K562 (cell line): ENCODE measurements at regions not wholly inside any gene's neighbourhood (a gene's known extent, or its start where the extent isn't known, plus 50 kb on each side); places are given as distances from the start of the nearest gene placed in this dataset.

Source experiments
- ATAC-seq: fragments of 200-7000 bp; cut with Tn5 transposase; 3 replicates; pipeline ENCODE4 v1.9.1; 2020; ENCODE audit warnings: moderate library complexity
- BruUV-seq: library from RNA; stranded (reverse); fragments of 400-500 nt; replicated peaks from 2 replicates; lab custom pipeline; 2021; lab: Mats Ljungman, UMichigan
- CTCF ChIA-PET: fragments of 300-600 bp; formaldehyde crosslinking; extraction: SDS; loops from one replicate; lab custom pipeline; 2021; ENCODE audit warnings: low intra/inter-chr PET ratio; lab: Yijun Ruan, JAX
- POLR2A ChIA-PET: fragments of 300-600, 350-650 bp; sonication (Branson Sonifier 250); formaldehyde crosslinking; extraction: SDS; loops from one replicate; lab custom pipeline; 2021; ENCODE audit warnings: antibody characterized with exemption, inconsistent platforms; lab: Yijun Ruan, JAX
- DNase-seq, 4 experiments: peaks; one replicate each; pipeline versions ENCODE4 v3.0.0 to v3.0.0-alpha.2; 2011 to 2018; ENCODE audit warnings: low spot score in 3 of 4, mixed read lengths in 3 of 4; ENCODE audit errors: extremely low read depth in 1 of 4
- FAIRE-seq: peaks from 2 replicates; lab custom pipeline; 2011; peaks lifted over from hg19 to GRCh38; lab: Jason Lieb, UNC
- H2AFZ ChIP-seq: 2 replicates; pipeline ENCODE4 v1.6.0; 2011; ENCODE audit warnings: low read depth, low read length, control low read depth, inconsistent platforms
- H3K27ac ChIP-seq: fragments of 200-600 bp; 3 replicates; pipeline ENCODE4 v1.8.0; 2011; ENCODE audit warnings: low read depth, mild to moderate bottlenecking, control low read depth, inconsistent platforms, low read length, moderate library complexity, mixed read lengths; ENCODE audit errors: extremely low read depth
- H3K27me3 ChIP-seq, 2 experiments: fragments of 300-600 bp in 1 of 2; 2 replicates in 1 of 2; 3 replicates in 1 of 2; pipeline versions ENCODE4 v1.6.0 to v1.8.0; 2011; ENCODE audit warnings: inconsistent platforms in 2 of 2, low read length in 2 of 2, mild to moderate bottlenecking in 1 of 2, mixed read lengths in 1 of 2, moderate library complexity in 1 of 2; ENCODE audit not compliant: control insufficient read depth in 2 of 2, insufficient read depth in 2 of 2
- H3K36me3 ChIP-seq: fragments of 300-600 bp; 3 replicates; pipeline ENCODE4 v1.8.0; 2011; ENCODE audit warnings: mild to moderate bottlenecking, low read length, inconsistent platforms; ENCODE audit not compliant: control insufficient read depth, insufficient read depth
- H3K4me1 ChIP-seq, 2 experiments: fragments of 200-600 bp in 1 of 2; replicated peaks in 1 of 2; 2 replicates in 1 of 2; 3 replicates in 1 of 2; pipeline versions ENCODE4 v1.5.1 to v1.8.0; 2011; ENCODE audit warnings: inconsistent platforms in 2 of 2, low read length in 2 of 2, mild to moderate bottlenecking in 1 of 2, mixed read lengths in 1 of 2, moderate library complexity in 1 of 2; ENCODE audit not compliant: control insufficient read depth in 2 of 2, insufficient read depth in 2 of 2
- H3K4me2 ChIP-seq: 2 replicates; pipeline ENCODE4 v1.6.1; 2011; ENCODE audit warnings: low read length, control low read depth, inconsistent platforms, mixed read lengths; ENCODE audit not compliant: insufficient read depth
- H3K4me3 ChIP-seq: fragments of 200-600 bp; sonication (generic), shearing (Covaris generic); 2 replicates; pipeline ENCODE4 v1.5.1; 2016; ENCODE audit warnings: control low read depth, inconsistent platforms
- H3K79me2 ChIP-seq: fragments of 200-600 bp; 3 replicates; pipeline ENCODE4 v1.8.0; 2011; ENCODE audit warnings: low read length, inconsistent platforms; ENCODE audit not compliant: control insufficient read depth, insufficient read depth
- H3K9ac ChIP-seq, 2 experiments: 2 replicates each; pipeline versions ENCODE4 v1.6.0 to v1.6.1; 2011; ENCODE audit warnings: low read depth in 2 of 2, low read length in 2 of 2, control low read depth in 1 of 2, inconsistent platforms in 1 of 2, mild to moderate bottlenecking in 1 of 2, mixed read lengths in 1 of 2; ENCODE audit not compliant: insufficient read depth in 1 of 2
- H3K9me1 ChIP-seq: one replicate; pipeline ENCODE4 v1.6.0; 2011; ENCODE audit warnings: inconsistent platforms, mild to moderate bottlenecking, low read length, moderate library complexity; ENCODE audit not compliant: control insufficient read depth, insufficient read depth
- H3K9me3 ChIP-seq: replicated peaks from 2 replicates; pipeline ENCODE4 v1.5.1; 2011; ENCODE audit warnings: low read depth, low read length, inconsistent platforms; ENCODE audit not compliant: control insufficient read depth, insufficient read depth
- H4K20me1 ChIP-seq: replicated peaks from 2 replicates; pipeline ENCODE4 v1.6.1; 2011; ENCODE audit warnings: low read length, inconsistent platforms, mixed read lengths; ENCODE audit not compliant: control insufficient read depth, insufficient read depth
- ARNT ChIP-seq, 2 experiments: fragments of 450-650 bp; IDR thresholded peaks; 2 replicates each; pipeline ENCODE4 v1.6.1; 2016; ENCODE audit warnings: mild to moderate bottlenecking in 1 of 2
- BCLAF1 ChIP-seq, 2 experiments: fragments of 450-650 bp in 1 of 2; IDR thresholded peaks; 2 replicates each; pipeline ENCODE4 v1.6.1; 2011 to 2017; ENCODE audit warnings: low read depth in 2 of 2, antibody characterized with exemption in 1 of 2, borderline replicate concordance in 1 of 2, low read length in 1 of 2, mild to moderate bottlenecking in 1 of 2, mixed read lengths in 1 of 2; ENCODE audit not compliant: control insufficient read depth in 1 of 2
- CBFB ChIP-seq: sonication (generic); formaldehyde crosslinking; IDR thresholded peaks from 2 replicates; pipeline ENCODE4 v1.4.0; 2020; ENCODE audit warnings: mild to moderate bottlenecking, missing genetic modification reagents
- CEBPB ChIP-seq: fragments of 450-650 bp; IDR thresholded peaks from 2 replicates; pipeline ENCODE4 v1.6.1; 2016; ENCODE audit warnings: missing genetic modification characterization, missing compliant biosample characterization
- EWSR1 ChIP-seq: fragments of 450-650 bp; IDR thresholded peaks from 2 replicates; pipeline ENCODE4 v1.6.1; 2018; ENCODE audit warnings: borderline replicate concordance, mild to moderate bottlenecking, low read depth, moderate library complexity; ENCODE audit not compliant: partially characterized antibody
- FUS ChIP-seq: fragments of 200-400 bp; formaldehyde crosslinking; optimal IDR thresholded peaks from 2 replicates; pipeline ENCODE3; 2017; ENCODE audit warnings: low read depth, low read length
- ILF3 ChIP-seq: fragments of 450-650 bp; IDR thresholded peaks from 2 replicates; pipeline ENCODE4 v1.6.1; 2018; ENCODE audit warnings: antibody characterized with exemption, mild to moderate bottlenecking, moderate library complexity, borderline replicate concordance
- KDM4B ChIP-seq, 2 experiments: fragments of 450-650 bp in 1 of 2; sonication (generic) in 1 of 2; IDR thresholded peaks; 2 replicates each; pipeline ENCODE4 v1.6.1; 2016 to 2017; ENCODE audit warnings: borderline replicate concordance in 2 of 2, antibody characterized with exemption in 1 of 2, low read depth in 1 of 2, mild to moderate bottlenecking in 1 of 2
- MTA1 ChIP-seq: fragments of 450-650 bp; IDR thresholded peaks from 2 replicates; pipeline ENCODE4 v1.6.1; 2017; ENCODE audit warnings: borderline replicate concordance
- RNF2 ChIP-seq: sonication (generic); IDR thresholded peaks from 2 replicates; pipeline ENCODE4 v1.6.1; 2016
- SMAD3 ChIP-seq: fragments of 450-650 bp; formaldehyde crosslinking; conservative IDR thresholded peaks from 2 replicates; pipeline ENCODE4 v1.4.0; 2020; ENCODE audit warnings: mild to moderate bottlenecking
- TAF7 ChIP-seq: fragments of 450-650 bp; IDR thresholded peaks from 2 replicates; pipeline ENCODE4 v1.6.1; 2016; ENCODE audit warnings: missing genetic modification characterization, missing compliant biosample characterization
- TEAD1 ChIP-seq, 2 experiments: fragments of 450-650 bp in 1 of 2; sonication (generic) in 1 of 2; formaldehyde crosslinking; IDR thresholded peaks; 2 replicates each; pipeline versions ENCODE4 v1.4.0 to v1.8.0; 2020 to 2022; ENCODE audit warnings: mild to moderate bottlenecking in 2 of 2, missing genetic modification reagents in 1 of 2
- ZBTB8A ChIP-seq: fragments of 450-650 bp; IDR thresholded peaks from 2 replicates; pipeline ENCODE4 v1.6.1; 2018; ENCODE audit warnings: mild to moderate bottlenecking, moderate library complexity; ENCODE audit not compliant: partially characterized antibody
- ZC3H11A ChIP-seq: IDR thresholded peaks from 2 replicates; pipeline ENCODE4 v1.6.1; 2012; ENCODE audit warnings: low read depth, low read length, improper control_type of control experiment
- ZNF146 ChIP-seq: IDR thresholded peaks from one replicate; pipeline ENCODE4 v1.6.1; 2018; ENCODE audit warnings: missing compliant biosample characterization; ENCODE audit not compliant: unreplicated experiment
- ZNF24 ChIP-seq: fragments of 450-650 bp; IDR thresholded peaks from 2 replicates; pipeline ENCODE4 v1.6.1; 2016
- ZNF511 ChIP-seq: sonication (generic); formaldehyde crosslinking; IDR thresholded peaks from 2 replicates; pipeline ENCODE4 v1.8.0; 2022; ENCODE audit warnings: mild to moderate bottlenecking, missing genetic modification reagents
- WGBS: fragments of 100-300 bp; shearing (Covaris generic); methylation state at CpG from one replicate; pipeline ENCODE4 v1.1.6; 2016; ENCODE audit warnings: low coverage, mixed read lengths; ENCODE audit not compliant: insufficient coverage; ENCODE audit errors: missing lambda C conversion rate; 5-methylcytosine and 5-hydroxymethylcytosine counted together
- in situ Hi-C: fragments of 300-500 bp; cut with MboI; formaldehyde crosslinking; loops from 4 replicates; pipeline ENCODE4 v1.15.0; 2018; ENCODE audit warnings: inconsistent platforms, mixed read lengths
- intact Hi-C: fragments of 100-400 bp; cut with micrococcal nuclease; formaldehyde crosslinking; loops from 2 replicates; pipeline ENCODE4 v1.14.2; 2022

- H3K27ac ChIP-seq: no peak overlapping the region
- H3K4me2 ChIP-seq: no peak overlapping the region
- H3K36me3 ChIP-seq: no peaks in the 10 kb centered on the region
- no peaks in the 10 kb centered on the region for H3K9me3 ChIP-seq
- no peak overlapping the region for H2AFZ ChIP-seq
- ChIA-PET POLR2A (no interaction called here), CTCF (no interaction called here)
- H3K9me1 ChIP-seq: no peaks in the 10 kb centered on the region
- 0% methylated on average over 2 of the region's 2 CpGs for WGBS
- ATAC-seq (no peak), FAIRE-seq (no peak), DNase-seq (no peak)
- H3K79me2 ChIP-seq: no peaks in the 10 kb centered on the region
- no peak overlapping the region for H3K4me3 ChIP-seq
- no peaks in the 10 kb centered on the region for H3K4me1 ChIP-seq
- no peaks in the 10 kb centered on the region for H4K20me1 ChIP-seq
- no TSS peak for BruUV-seq
- no peak for TF ChIP-seq CBFB
- TF ChIP-seq TAF7: no peak
- no peak for TF ChIP-seq KDM4B (IDR thresholded peaks at IDR 0.05; ENCODE audit: borderline replicate concordance in 2 of 2, low read depth in 1 of 2)
- TF ChIP-seq FUS: no peak
- TF ChIP-seq CEBPB (tag): no peak
- no peak for TF ChIP-seq ZC3H11A
- TF ChIP-seq ILF3: no peak
- TF ChIP-seq EWSR1: no peak
- TF ChIP-seq SMAD3: no peak
- TF ChIP-seq ARNT (IDR thresholded peaks at IDR 0.05): no peak
- no peak for TF ChIP-seq BCLAF1 (IDR thresholded peaks at IDR 0.05; ENCODE audit: borderline replicate concordance in 1 of 2, control insufficient read depth in 1 of 2, low read depth in 2 of 2, low read length in 1 of 2)
- no peak for TF ChIP-seq ZBTB8A
- TF ChIP-seq ZNF511 (CRISPR knock-in tag): no peak
- no peak for TF ChIP-seq TEAD1 (CRISPR knock-in tag; IDR thresholded peaks at IDR 0.05)
- no peak for TF ChIP-seq ZNF24
- TF ChIP-seq RNF2: no peak
- no peak for TF ChIP-seq ZNF146 (CRISPR knock-in tag)
- no peak for TF ChIP-seq MTA1
- in situ Hi-C loops: no loop called here
- intact Hi-C loops: no loop called here
- H3K9ac ChIP-seq: no peak overlapping the region
- no peaks in the 10 kb centered on the region for H3K27me3 ChIP-seq
Observed at GRCh38 chr3:174776636-174777035, 82.5 kb upstream of the NAALADL2 start.
